T47D (cell line): ENCODE measurements at regions not wholly inside any gene's neighbourhood (a gene's known extent, or its start where the extent isn't known, plus 50 kb on each side); places are given as distances from the start of the nearest gene placed in this dataset.

ENCODE experiments used
- DNase-seq, 2 experiments: peaks; one replicate each; pipeline versions ENCODE4 v3.0.0 to v3.0.0-alpha.2; 2011 to 2012; ENCODE audit warnings: low read depth in 1 of 2, low spot score in 1 of 2
- JUND ChIP-seq: IDR thresholded peaks from 2 replicates; pipeline ENCODE4 v1.6.1; 2012; ENCODE audit warnings: low read depth
- in situ Hi-C: cut with HindIII; loops from 2 replicates; pipeline ENCODE4 v1.10.0; 2016; ENCODE audit warnings: low sequenced_read_pairs, low pct_unique_long_range_greater_than_20kb

- in situ Hi-C loops: no loop called here
- peak in 1 of 2 experiments; percentile 54 for DNase-seq
- TF ChIP-seq JUND: no peak
Measured at GRCh38 chr3:163891771-163892170, 1186.5 kb downstream of the SI start.

GRCh38 chr3:163890661-163891060 is 1187.6 kb downstream of the SI start:
- in situ Hi-C loops: no loop called here
- DNase-seq: no peak
- no peak for TF ChIP-seq JUND

GRCh38 chr3:163879172-163879571 is 1199.1 kb downstream of the SI start:
- TF ChIP-seq JUND: no peak
- in situ Hi-C loops: no loop called here
- DNase-seq: no peak

GRCh38 chr3:163878396-163878795 is 1199.9 kb downstream of the SI start:
- in situ Hi-C loops: no loop called here
- peak in 1 of 2 experiments; percentile 27 for DNase-seq
- no peak for TF ChIP-seq JUND

GRCh38 chr3:163877805-163878204 is 1200.5 kb downstream of the SI start:
- no peak for TF ChIP-seq JUND
- in situ Hi-C loops: no loop called here
- no peak for DNase-seq

- in situ Hi-C loops: no loop called here
- DNase-seq: no peak
- TF ChIP-seq JUND: no peak
Measured at GRCh38 chr3:163863146-163863545, 1215.2 kb downstream of the SI start.

- no peak for DNase-seq
- TF ChIP-seq JUND: no peak
- in situ Hi-C loops: no loop called here
Measured at GRCh38 chr3:163852233-163852632, 1226.1 kb downstream of the SI start.

GRCh38 chr3:163838769-163839168 is 1239.5 kb downstream of the SI start:
- TF ChIP-seq JUND: no peak
- in situ Hi-C loops: no loop called here
- no peak for DNase-seq

- TF ChIP-seq JUND: no peak
- no peak for DNase-seq
- in situ Hi-C loops: no loop called here
Measured at GRCh38 chr3:163832547-163832946, 1245.7 kb downstream of the SI start.

GRCh38 chr3:163821841-163822240 is 1256.5 kb downstream of the SI start:
- DNase-seq: no peak
- no peak for TF ChIP-seq JUND
- in situ Hi-C loops: no loop called here

- no peak for DNase-seq
- in situ Hi-C loops: no loop called here
- TF ChIP-seq JUND: no peak
Measured at GRCh38 chr3:163817015-163817414, 1261.3 kb downstream of the SI start.

- in situ Hi-C loops: no loop called here
- no peak for DNase-seq
- no peak for TF ChIP-seq JUND
Measured at GRCh38 chr3:163813935-163814334, 1264.4 kb downstream of the SI start.

GRCh38 chr3:163812006-163812405 is 1266.3 kb downstream of the SI start:
- TF ChIP-seq JUND: no peak
- in situ Hi-C loops: no loop called here
- DNase-seq: no peak

- TF ChIP-seq JUND: no peak
- in situ Hi-C loops: no loop called here
- no peak for DNase-seq
Measured at GRCh38 chr3:163809540-163809993, 1268.7 kb downstream of the SI start.
